GM23248 (cell line): ENCODE measurements at regions not wholly inside any gene's neighbourhood (a gene's known extent, or its start where the extent isn't known, plus 50 kb on each side); places are given as distances from the start of the nearest gene placed in this dataset.

ENCODE experiments used
- EZH2 ChIP-seq: fragments of 200-600 bp; sonication (generic); IDR thresholded peaks from 2 replicates; pipeline ENCODE4 v1.6.1; 2018; ENCODE audit warnings: antibody characterized with exemption, mild to moderate bottlenecking; ENCODE audit not compliant: insufficient read depth, poor library complexity, severe bottlenecking
- EZH2phosphoT487 ChIP-seq: fragments of 200-600 bp; sonication (generic); IDR thresholded peaks from 2 replicates; pipeline ENCODE4 v1.6.1; 2018; ENCODE audit warnings: antibody characterized with exemption, moderate library complexity, mild to moderate bottlenecking, low read depth; ENCODE audit not compliant: insufficient read depth

- TF ChIP-seq EZH2 (no peak), EZH2phosphoT487 (no peak)
These were observed 81.1 kb upstream of the CLDN14 start for GRCh38 chr21:36560933-36561575.
